AG08396 (cell line): ENCODE measurements at regions not wholly inside any gene's neighbourhood (a gene's known extent, or its start where the extent isn't known, plus 50 kb on each side); places are given as distances from the start of the nearest gene placed in this dataset.

Experiments used
- DNase-seq: peaks from one replicate; pipeline ENCODE4 v3.0.0; 2012; ENCODE audit warnings: low spot score, mixed read lengths

DNA sequence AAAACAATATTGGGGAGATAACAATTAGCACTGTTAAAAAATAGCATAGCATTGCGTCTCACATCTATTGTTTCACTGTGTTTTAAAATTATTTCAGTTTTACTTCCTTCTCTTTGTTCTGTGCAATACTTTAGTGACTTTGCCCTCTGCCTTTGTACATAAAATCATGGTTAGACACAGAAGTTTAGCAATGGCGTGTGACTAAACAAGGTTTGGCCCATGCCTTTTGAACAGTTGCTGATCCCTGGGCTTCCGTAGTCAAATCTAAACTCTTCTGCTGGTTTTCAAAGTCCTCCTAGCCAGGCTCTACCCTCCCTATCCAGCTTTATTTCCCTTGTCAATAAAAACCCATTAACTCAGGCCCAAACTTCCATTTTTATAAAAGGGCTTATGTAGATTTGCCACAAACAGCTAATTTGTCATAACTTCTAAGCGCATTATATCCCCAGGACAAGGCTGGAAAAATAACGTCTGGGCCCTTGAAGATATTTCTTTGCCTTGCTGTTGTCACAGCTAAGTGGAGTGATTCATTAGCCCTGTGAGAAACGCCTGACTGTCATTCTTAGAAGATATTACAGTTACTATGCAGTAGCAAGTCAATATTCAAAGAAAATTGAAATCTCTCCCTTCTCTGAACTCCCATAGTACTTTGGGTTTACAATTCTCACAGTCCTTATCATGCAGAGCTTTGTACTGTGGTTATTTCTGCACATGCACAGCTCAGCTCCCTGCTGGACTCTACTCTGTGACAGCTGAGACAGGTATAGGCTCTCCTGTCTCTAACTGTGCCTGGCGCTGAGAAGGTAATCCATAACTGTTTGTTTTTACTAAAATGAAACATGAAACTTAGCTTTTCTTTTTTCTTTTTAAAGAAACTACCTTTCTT, 123.4 kb upstream of the SLC24A5 start:
- no peak for DNase-seq

DNA sequence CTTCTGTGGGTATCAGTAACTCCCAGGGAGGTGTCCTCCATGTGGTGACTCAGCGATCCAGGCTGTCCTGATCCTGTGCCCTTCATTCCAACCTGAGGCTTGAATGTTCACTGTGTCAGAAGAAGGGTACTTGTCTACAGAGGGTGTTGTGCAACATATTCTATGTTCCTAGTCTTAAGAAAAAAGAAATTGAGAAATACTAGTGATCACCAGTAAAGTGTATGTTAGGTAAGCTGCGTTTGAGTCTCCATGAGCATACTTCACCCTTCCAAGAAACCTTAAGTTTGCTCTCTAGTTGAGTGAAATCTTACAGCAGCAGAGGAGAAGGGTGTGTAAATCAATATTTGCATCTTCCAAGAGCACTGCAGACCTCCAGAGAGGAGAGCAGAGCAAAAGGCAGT, 122.2 kb upstream of the SLC24A5 start:
- no peak for DNase-seq

GRCh38 chr15:48001393-48002039, 119.3 kb upstream of the SLC24A5 start:
- DNase-seq: no peak

- DNase-seq: no peak
Observed at GRCh38 chr15:48002767-48003166, 118.0 kb upstream of the SLC24A5 start.

GRCh38 chr15:48003441-48003840, 117.3 kb upstream of the SLC24A5 start:
- no peak for DNase-seq

- DNase-seq: no peak
Observed at GRCh38 chr15:48005077-48005476, 115.7 kb upstream of the SLC24A5 start.

DNA sequence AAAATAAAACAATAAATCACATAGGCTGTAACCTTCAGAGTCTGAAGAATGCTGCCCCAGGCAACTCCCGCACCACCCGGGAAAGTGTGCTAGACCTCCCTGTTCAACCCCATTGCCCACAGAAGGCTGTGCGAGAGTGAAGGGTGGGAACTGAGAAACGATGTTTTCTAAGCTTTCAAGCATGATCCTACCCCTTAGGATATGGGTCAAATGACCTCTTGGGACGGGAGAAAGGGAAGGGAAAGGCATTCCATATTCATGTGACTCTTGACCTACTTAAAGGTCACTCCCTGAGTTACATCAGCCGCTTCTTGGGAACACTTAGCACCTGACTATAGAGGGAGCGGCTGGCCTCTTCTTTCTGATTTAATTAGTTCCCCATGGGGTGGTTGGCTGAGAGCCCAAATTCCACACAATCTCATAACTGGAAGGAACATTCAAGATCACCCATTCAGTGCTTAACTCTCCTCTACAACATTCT, 114.7 kb upstream of the SLC24A5 start:
- no peak for DNase-seq

- no peak for DNase-seq
Observed at GRCh38 chr15:48010316-48010715, 110.5 kb upstream of the SLC24A5 start.

DNA sequence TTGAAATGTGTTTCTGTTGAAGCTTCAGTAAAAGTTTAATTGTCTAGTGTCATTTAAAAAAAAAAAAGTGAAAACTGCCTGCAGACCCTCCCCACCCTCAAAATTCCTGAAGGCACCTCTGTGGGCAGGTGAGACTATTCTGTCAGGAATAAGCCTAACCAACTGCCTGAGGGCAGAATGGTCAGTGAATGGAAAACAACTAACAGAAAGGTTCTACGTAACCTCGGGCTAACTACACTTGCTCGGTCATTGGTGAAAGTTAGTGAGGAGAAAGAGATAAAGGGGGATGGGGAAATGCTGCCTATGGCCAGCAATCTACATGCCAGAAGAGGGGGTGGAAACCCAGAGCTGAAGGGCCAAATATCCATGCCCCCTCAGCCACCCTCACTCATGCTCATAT, 108.6 kb upstream of the SLC24A5 start:
- no peak for DNase-seq

GRCh38 chr15:48016865-48017264, 103.9 kb upstream of the SLC24A5 start:
- DNase-seq: no peak

GRCh38 chr15:48017747-48018146, 103.0 kb upstream of the SLC24A5 start:
- DNase-seq: no peak

GRCh38 chr15:48020166-48020565, 100.6 kb upstream of the SLC24A5 start:
- no peak for DNase-seq

- no peak for DNase-seq
Observed at GRCh38 chr15:48021336-48022086, 99.3 kb upstream of the SLC24A5 start.

DNA sequence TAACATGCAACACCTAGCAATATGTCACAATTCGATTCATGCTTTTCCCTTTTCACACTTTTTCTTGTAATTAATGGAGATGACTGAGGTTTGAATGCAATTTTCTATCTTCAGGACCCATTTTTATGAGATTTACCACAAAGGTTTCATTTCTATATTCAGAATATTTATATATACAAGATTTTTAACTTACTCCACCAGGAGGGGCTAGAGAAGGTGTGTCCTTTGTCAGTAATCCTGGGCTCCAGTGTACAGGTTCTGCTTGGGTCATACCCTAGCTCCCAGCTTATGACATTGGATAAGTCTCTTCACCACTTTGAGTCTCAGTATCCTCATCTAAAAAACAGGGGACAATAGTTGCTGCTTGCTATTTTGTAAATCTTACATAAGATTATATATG, 95.7 kb upstream of the SLC24A5 start:
- DNase-seq: no peak

GRCh38 chr15:48028712-48029111, 92.1 kb upstream of the SLC24A5 start:
- no peak for DNase-seq

- no peak for DNase-seq
Observed at GRCh38 chr15:48029642-48030041, 91.1 kb upstream of the SLC24A5 start.

DNA sequence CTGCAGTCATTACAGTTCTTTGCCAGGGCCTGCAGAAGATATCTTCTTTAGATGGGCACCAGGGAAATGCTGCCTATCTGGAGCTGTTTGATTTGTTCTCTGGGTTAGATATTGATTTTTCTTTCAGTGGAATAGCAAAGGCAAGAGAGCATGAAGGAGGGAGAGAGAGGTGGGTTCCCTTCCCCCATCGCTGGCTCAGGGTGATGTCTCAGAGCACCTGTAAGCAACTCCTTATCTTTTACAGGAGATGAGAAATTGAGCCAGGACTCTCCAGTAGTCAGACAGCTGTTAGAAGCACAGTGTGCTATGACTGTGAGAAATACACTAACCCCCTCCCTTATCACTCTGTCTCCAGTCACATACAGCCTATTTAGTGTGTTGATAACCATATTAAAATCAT, 89.3 kb upstream of the SLC24A5 start:
- no peak for DNase-seq

DNA sequence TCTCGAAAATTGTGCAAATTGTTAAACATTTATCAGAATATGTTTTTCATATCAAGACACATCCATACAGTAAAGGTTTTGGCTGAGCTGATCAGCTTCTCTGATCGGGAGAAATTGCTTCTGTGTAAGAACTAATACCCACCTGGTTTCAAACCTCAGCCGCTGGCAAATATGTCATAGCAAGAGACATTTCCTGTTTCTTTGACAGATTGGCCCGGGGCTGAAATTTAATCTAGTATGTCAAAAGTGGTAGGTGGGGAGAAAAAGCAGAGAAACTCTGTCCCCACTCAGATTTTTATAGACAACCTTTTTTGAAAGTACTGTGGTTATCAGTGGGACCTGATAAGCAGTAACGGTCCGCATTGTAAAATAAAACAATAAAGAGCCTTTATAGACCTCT, 88.8 kb upstream of the SLC24A5 start:
- no peak for DNase-seq

GRCh38 chr15:48032911-48033310, 87.9 kb upstream of the SLC24A5 start:
- DNase-seq: no peak

DNA sequence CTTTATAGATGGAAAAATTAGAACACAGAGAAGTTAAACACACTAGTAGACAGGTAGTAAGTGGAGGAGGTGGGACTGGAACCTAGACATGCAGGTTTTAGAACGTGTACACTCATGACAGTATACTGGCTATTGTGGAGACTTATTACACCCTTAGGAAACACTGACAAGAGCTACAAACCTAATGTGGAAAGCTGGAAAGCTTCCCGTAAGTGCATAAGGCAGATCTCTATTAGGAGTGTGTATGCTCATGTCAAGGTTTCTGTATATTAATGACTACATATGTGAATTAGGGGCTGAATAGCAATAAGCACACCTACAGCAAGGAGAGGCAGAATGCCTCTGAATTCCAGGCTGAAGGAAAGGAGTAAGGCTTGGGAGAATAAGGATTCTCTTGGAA, 82.6 kb upstream of the SLC24A5 start:
- DNase-seq: no peak

DNA sequence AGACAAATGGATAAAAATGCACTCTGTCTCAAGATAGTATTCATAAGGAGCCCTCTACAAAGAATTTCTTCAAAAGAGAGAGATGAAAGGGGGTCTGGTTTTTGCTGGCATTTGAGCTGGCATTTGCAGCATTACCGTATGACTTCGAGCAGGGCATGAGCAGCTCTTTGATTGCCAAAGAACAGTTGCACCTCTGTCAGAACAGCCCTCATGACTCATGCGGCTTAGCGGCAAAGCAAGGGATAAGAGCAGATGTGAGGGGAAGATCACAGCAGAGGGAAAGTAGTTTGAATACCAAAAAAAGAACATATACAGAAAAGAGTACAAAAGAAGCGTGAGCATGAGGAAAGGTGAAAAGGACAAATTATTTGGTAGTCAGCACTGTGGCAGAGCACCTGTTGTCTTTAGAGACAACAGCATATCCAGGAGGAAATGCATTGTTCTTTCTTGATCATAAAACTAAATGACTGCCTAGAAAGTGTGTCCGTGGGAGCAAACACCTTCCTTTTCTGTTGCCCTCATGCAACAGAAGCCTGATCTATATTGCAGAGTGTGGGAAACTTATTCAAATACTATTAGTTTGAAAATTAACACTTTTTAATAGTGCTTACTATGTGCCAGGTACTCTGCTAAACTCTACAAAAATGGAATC, 80.5 kb upstream of the SLC24A5 start:
- DNase-seq: peak; percentile 19

- DNase-seq: no peak
Observed at GRCh38 chr15:48041454-48041853, 79.3 kb upstream of the SLC24A5 start.
